ENCODE measurements at regions not wholly inside any gene's neighbourhood (a gene's known extent, or its start where the extent isn't known, plus 50 kb on each side); places are given as distances from the start of the nearest gene placed in this dataset.

DNA sequence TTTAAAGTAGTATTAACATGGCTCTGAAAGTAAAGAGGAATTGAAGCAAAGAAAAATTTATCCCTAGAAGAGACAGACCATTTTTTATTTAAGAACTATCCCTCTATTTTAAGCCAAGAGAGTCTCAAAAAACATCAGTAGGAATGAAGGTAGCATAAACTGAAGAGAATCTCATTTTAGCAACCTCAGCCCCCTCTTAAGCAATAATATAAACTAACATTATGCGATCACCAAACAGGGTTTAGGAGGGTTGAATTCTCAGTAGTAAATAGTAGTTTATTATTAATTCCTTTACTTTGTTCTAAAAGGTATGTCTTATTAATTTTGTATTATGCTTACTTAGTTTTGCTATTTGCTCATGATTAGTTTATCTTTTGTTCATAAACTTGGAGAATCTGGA lies 287.4 kb downstream of the CDK5RAP2 start:
- no peak for DNase-seq (ENCODE audit: low read depth)

GRCh38 chr9:120291050-120291449 lies 288.9 kb downstream of the CDK5RAP2 start:
- DNase-seq (ENCODE audit: low read depth): no peak

- no peak for DNase-seq (ENCODE audit: low read depth)
Observed at GRCh38 chr9:120289990-120290975, 289.7 kb downstream of the CDK5RAP2 start.

DNA sequence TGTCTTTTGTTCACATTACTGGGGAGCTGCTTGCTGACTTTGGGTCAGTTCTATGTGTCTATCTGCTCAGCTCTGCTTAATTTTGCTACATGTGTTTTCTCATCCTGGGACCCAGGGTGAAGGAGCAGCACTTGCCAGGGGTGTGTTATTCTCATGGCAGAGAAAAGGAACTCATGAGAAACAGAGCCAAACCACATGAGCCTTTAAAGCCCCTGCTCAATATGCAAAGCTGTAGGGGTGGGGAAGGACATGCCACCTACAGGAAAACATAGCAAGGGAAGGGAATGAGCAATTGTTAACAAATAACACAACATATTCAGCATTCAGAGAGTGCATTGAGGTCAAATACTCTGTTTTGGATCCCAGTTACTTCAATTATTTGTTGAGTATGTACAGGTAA lies 290.9 kb downstream of the CDK5RAP2 start:
- no peak for DNase-seq (ENCODE audit: low read depth)

- no peak for DNase-seq (ENCODE audit: low read depth)
Observed at GRCh38 chr9:120286530-120286929, 293.4 kb downstream of the CDK5RAP2 start.

GRCh38 chr9:120284821-120285220 lies 295.1 kb downstream of the CDK5RAP2 start:
- DNase-seq (ENCODE audit: low read depth): no peak

DNA sequence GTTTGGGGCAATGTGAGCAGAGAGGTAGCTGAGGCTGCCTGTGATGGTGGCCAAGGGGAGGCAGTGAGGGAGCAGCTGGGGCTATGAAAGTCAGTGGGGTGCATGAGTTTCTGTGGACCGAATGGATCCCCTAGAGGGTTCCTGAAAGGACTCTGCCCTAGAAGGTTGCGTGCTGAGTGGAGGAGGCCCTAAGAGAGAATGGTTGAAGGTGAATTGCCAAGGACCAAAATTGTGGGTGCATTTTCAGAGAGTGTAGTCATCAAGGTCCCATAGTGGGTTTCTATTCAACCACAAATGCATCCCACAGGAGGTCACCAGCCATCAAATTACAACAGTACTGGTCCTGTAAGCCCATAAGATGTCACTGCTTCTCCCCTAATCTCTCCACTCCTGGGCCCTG lies 298.3 kb downstream of the CDK5RAP2 start:
- DNase-seq (ENCODE audit: low read depth): no peak

- no peak for DNase-seq (ENCODE audit: low read depth)
Observed at GRCh38 chr9:120267929-120268328, 312.0 kb downstream of the CDK5RAP2 start.

- peak; percentile 77 for DNase-seq (ENCODE audit: low read depth)
Observed at GRCh38 chr9:120265791-120266190, 314.2 kb downstream of the CDK5RAP2 start.

- DNase-seq (ENCODE audit: low read depth): peak; percentile 65
Observed at GRCh38 chr9:120264528-120264927, 315.4 kb downstream of the CDK5RAP2 start.

DNA sequence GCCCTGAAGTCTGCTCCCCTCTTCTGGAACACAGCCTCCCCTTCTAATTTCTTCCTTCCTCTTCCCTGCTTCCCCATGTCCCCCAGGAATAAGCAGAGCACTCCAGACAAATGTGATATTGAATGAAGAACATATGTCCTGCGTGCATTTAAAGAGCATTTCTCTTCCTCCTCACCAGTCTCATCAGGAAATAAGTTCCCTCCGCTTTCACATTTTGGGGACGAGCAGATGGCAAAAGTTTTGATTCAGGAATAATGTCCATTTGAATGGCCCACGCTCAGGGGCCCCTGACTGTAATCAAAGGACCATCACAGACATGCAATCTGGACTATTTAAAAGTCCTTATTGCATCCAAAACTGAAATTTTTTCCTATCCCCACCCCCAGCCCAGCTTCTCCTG lies 316.1 kb downstream of the CDK5RAP2 start:
- DNase-seq (ENCODE audit: low read depth): no peak

DNA sequence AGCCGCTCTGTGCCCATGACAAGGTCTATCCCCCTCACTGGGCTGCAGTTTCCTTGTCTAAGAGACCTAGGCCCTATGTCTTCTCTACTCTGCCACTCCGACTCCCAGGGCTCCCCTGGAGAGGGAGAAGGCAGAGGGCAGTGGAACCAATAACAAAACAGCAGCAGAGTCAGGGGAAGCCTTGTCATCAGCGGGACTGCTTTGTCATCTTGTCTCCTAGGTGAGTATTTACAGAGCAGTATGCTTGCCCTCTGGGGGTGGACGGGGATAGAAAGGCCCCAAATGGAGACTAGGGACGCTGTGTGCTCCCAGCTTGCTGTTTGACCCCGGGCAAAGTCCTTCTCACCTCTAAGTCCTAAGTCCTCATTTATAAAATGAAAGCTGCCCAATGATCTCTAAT lies 318.5 kb downstream of the CDK5RAP2 start:
- no peak for DNase-seq (ENCODE audit: low read depth)

- no peak for DNase-seq (ENCODE audit: low read depth)
Observed at GRCh38 chr9:120259100-120259499, 320.9 kb downstream of the CDK5RAP2 start.

DNA sequence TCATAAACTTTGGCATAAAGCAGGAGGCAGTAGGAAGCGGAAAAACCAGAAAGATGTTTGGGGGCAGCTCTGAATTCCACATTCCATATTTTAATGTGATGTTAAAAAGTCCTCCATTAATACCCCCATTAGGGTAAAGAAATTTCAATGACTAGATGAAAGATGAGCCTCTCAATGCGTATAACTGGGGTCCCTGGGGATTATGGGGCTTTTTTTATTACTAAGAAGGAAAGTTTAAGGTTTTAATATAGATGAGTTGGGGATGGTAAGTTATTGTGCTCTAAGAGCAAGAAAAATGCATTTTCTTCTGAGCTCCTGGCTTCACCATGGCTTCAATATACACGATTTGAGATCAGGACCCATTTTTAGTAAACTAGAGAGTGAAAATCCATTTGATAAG lies 321.9 kb downstream of the CDK5RAP2 start:
- no peak for DNase-seq (ENCODE audit: low read depth)

DNA sequence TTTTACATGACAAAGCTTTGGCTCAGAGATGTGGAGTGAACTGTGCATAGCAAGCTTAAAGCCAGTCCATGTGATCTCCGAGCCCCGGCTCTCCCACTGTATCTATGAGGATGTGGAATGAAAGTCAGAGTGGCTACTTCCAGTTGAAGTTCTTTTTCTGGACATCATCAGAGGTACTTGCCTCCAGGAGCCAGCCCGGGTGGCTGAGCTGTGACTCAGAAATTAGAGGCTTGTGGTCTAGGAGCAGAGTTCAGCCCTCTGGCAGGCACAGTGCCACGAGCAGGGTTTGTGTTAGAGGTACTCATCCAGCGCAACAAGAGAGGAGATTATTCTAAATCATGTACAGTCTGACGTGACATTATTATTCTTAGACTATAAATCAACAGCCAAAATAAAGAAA lies 322.5 kb downstream of the CDK5RAP2 start:
- DNase-seq (ENCODE audit: low read depth): peak; percentile 25

DNA sequence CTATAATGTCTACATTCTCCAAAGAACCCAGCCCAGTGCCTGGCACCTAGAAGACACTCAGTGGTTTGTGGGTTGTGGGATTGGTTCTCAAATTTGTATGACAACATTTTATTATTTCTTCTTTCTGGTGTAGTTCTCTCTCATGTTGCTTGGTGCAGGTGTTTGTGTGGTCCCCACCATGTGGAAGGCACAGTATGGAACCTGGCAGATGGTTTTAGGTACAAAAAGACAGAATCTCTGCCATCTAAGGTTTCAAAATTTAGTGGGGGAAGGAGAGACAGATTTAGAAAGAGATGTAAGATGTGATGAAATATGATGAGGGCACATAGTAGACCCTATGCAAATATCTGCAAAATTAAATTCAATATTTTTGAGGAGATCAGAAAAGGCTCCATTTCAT lies 323.8 kb downstream of the CDK5RAP2 start:
- DNase-seq (ENCODE audit: low read depth): no peak

GRCh38 chr9:120252248-120252647 lies 327.7 kb downstream of the CDK5RAP2 start:
- DNase-seq (ENCODE audit: low read depth): no peak

GRCh38 chr9:120242116-120242811 lies 337.7 kb downstream of the CDK5RAP2 start:
- DNase-seq (ENCODE audit: low read depth): no peak

GRCh38 chr9:120236596-120236995 lies 343.4 kb downstream of the CDK5RAP2 start:
- DNase-seq (ENCODE audit: low read depth): no peak

- DNase-seq (ENCODE audit: low read depth): peak; percentile 11
Observed at GRCh38 chr9:120235081-120235480, 344.9 kb downstream of the CDK5RAP2 start.

- DNase-seq (ENCODE audit: low read depth): no peak
Observed at GRCh38 chr9:120230227-120230626, 349.7 kb downstream of the CDK5RAP2 start.

DNA sequence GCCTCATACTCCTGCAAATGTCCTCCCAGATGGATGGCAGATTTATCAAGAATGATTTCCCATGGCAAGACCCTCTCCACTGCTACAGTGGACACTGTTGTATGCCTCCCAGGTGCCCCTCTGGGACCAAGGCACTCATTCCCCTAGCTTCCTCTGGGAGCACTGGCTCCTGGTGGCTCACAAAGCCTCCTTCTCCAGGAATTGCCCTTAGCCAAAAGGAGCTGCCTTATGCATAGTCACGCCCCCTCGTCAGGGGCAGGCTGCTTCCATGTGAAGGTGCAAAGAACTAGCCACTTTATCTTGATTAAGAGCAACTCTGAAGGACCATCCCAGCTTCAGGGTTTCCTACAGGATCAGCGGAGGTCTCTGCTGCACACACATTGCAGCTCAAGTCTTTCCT lies 358.1 kb downstream of the CDK5RAP2 start:
- DNase-seq (ENCODE audit: low read depth): no peak
